ENCODE measurements at regions not wholly inside any gene's neighbourhood (a gene's known extent, or its start where the extent isn't known, plus 50 kb on each side); places are given as distances from the start of the nearest gene placed in this dataset.

DNA sequence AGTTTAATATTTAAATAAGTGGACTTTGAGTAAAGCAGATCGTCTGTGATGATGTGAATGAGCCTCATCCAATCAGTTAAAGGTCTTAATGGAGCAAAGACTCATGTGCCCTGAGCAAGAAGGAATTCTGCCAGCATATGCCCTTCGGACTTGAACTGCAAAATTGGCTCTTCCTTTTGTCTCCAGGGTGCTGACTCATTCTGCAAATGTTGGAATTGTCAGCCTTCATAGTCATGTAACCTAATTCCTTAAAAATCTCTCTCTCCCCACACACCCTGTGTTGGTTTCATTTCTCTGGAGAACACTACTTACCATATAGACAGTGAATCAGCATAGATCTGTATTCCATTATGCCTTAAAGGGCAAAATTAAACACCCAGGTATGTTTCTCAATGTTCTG lies 609.8 kb upstream of the GALNTL6 start:
- TF ChIP-seq, protein P1, sequence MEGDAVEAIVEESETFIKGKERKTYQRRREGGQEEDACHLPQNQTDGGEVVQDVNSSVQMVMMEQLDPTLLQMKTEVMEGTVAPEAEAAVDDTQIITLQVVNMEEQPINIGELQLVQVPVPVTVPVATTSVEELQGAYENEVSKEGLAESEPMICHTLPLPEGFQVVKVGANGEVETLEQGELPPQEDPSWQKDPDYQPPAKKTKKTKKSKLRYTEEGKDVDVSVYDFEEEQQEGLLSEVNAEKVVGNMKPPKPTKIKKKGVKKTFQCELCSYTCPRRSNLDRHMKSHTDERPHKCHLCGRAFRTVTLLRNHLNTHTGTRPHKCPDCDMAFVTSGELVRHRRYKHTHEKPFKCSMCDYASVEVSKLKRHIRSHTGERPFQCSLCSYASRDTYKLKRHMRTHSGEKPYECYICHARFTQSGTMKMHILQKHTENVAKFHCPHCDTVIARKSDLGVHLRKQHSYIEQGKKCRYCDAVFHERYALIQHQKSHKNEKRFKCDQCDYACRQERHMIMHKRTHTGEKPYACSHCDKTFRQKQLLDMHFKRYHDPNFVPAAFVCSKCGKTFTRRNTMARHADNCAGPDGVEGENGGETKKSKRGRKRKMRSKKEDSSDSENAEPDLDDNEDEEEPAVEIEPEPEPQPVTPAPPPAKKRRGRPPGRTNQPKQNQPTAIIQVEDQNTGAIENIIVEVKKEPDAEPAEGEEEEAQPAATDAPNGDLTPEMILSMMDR (IDR thresholded peaks at IDR 0.05), result no peak
- no peak for DNase-seq (ENCODE audit: low spot score)
- no peaks in the 10 kb centered on the region for H3K27me3 Mint-ChIP-seq (ENCODE audit: low read depth)
- no peak overlapping the region for H3K4me3 Mint-ChIP-seq (ENCODE audit: unreplicated experiment)
- no peaks in the 10 kb centered on the region for H3K36me3 Mint-ChIP-seq (ENCODE audit: low read depth)
- H3K9me3 Mint-ChIP-seq (ENCODE audit: low read depth), result peaks cover 3% of the 10 kb centered on the region
- H3K27ac Mint-ChIP-seq (ENCODE audit: unreplicated experiment), result no peak overlapping the region
- H3K4me1 Mint-ChIP-seq (ENCODE audit: low read depth), result peaks cover 3% of the 10 kb centered on the region

DNA sequence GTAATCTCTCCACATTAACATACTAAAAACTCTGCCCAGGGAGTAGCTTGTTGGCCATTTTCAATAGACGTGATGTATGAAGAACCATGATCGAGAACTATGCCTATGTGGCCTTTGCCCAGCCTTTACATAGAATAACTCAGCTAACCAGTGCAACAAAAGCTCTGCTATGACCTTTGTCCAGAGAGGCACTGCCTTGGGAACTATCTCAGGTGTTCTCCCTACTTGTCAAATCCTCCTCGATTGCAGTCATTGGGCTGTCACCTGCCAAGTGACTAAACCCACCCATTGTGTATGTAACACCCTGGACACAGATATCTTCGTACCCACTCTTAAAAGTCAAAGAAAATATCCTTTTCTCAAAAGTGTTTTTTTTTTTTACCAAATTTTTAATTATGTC lies 610.3 kb upstream of the GALNTL6 start:
- Mint-ChIP-seq H3K27ac (ENCODE audit: unreplicated experiment) (no peak overlapping the region), H3K4me3 (ENCODE audit: unreplicated experiment) (no peak overlapping the region), H3K36me3 (ENCODE audit: low read depth) (no peaks in the 10 kb centered on the region), H3K27me3 (ENCODE audit: low read depth) (no peaks in the 10 kb centered on the region), H3K4me1 (ENCODE audit: low read depth) (peaks cover 3% of the 10 kb centered on the region), H3K9me3 (ENCODE audit: low read depth) (no peaks in the 10 kb centered on the region)
- no peak for DNase-seq (ENCODE audit: low spot score)
- TF ChIP-seq, protein P1 (IDR thresholded peaks at IDR 0.05), result no peak

DNA sequence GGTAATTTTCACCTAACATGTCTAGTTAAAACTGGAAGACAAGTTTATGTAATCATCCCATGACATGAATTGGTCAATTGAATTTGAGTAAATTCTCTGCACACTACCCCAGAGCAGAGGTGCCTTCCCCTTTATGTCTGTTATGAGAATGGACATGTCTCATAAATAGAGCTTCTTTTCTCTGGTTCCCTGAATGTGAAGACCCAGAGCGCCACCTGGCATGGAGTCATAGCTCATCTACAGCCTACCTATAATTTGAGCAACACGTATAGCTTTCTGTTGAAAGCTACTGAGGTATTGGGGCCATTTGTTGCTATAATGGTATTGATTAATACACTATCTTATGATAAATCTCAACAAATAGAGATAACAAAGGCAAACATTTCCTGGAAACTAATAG lies 626.5 kb upstream of the GALNTL6 start:
- no peak for DNase-seq (ENCODE audit: low spot score)
- no peaks in the 10 kb centered on the region for H3K27me3 Mint-ChIP-seq (ENCODE audit: low read depth)
- H3K36me3 Mint-ChIP-seq (ENCODE audit: low read depth), result no peaks in the 10 kb centered on the region
- TF ChIP-seq, protein P1 (IDR thresholded peaks at IDR 0.05), result no peak
- H3K4me1 Mint-ChIP-seq (ENCODE audit: low read depth), result no peaks in the 10 kb centered on the region
- H3K4me3 Mint-ChIP-seq (ENCODE audit: unreplicated experiment), result no peak overlapping the region
- no peak overlapping the region for H3K27ac Mint-ChIP-seq (ENCODE audit: unreplicated experiment)
- H3K9me3 Mint-ChIP-seq (ENCODE audit: low read depth), result no peaks in the 10 kb centered on the region

DNA sequence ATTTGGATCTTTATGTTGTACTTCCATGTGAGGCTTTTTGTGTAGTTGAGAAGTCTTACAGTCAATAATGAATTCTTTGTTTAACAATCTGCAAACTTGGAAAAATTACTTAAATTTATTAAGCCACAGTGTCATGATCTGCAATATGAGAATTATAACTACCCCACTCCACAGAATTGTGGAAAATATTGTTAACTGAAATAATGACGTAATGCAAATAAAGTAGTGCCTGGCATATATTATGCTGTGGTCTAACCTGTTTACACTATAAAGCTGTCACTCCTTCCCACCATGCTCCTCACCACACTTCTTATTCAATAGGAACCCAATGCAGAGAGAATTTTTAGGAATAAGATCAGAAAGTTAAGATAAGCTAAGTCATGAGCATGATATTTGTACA lies 632.1 kb upstream of the GALNTL6 start:
- TF ChIP-seq, protein P1 (IDR thresholded peaks at IDR 0.05), result no peak
- Mint-ChIP-seq H3K9me3 (ENCODE audit: low read depth) (no peaks in the 10 kb centered on the region), H3K27ac (ENCODE audit: unreplicated experiment) (no peak overlapping the region), H3K4me1 (ENCODE audit: low read depth) (no peaks in the 10 kb centered on the region), H3K27me3 (ENCODE audit: low read depth) (peaks cover 3% of the 10 kb centered on the region), H3K36me3 (ENCODE audit: low read depth) (no peaks in the 10 kb centered on the region), H3K4me3 (ENCODE audit: unreplicated experiment) (no peak overlapping the region)
- no peak for DNase-seq (ENCODE audit: low spot score)

DNA sequence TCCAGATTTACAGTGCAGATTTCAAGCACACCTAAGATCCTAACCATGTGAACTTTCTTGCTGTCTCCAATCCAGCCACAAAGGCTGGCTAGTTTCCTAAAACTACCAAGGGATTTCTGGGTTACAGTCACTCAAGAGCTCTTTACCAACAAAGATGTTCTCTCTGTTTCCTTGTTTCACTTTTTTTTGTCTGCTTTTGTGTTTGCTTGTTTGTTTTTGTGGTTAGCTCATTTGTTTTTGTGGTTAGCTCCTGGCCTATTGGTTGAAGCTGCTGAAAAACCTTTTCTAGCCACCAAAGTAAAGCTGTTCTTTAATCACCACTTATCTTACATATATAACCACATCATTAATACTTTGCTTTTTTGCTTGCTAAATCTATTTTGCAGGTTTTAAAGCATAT lies 642.5 kb upstream of the GALNTL6 start:
- no peak for DNase-seq (ENCODE audit: low spot score)
- H3K4me1 Mint-ChIP-seq (ENCODE audit: low read depth), result no peaks in the 10 kb centered on the region
- no peaks in the 10 kb centered on the region for H3K27me3 Mint-ChIP-seq (ENCODE audit: low read depth)
- TF ChIP-seq, protein P1 (IDR thresholded peaks at IDR 0.05), result no peak
- peaks cover 12% of the 10 kb centered on the region for H3K9me3 Mint-ChIP-seq (ENCODE audit: low read depth)
- H3K27ac Mint-ChIP-seq (ENCODE audit: unreplicated experiment), result no peak overlapping the region
- H3K4me3 Mint-ChIP-seq (ENCODE audit: unreplicated experiment), result no peak overlapping the region
- no peaks in the 10 kb centered on the region for H3K36me3 Mint-ChIP-seq (ENCODE audit: low read depth)

All from chondrocyte (in vitro differentiated cells).